ENCODE measurements at regions not wholly inside any gene's neighbourhood (a gene's known extent, or its start where the extent isn't known, plus 50 kb on each side); places are given as distances from the start of the nearest gene placed in this dataset.
"Not testable (repeated sequence)": the region's sequence is repeated elsewhere in the genome, so short reads cannot be mapped to it uniquely, and the experiment has no call there.

GRCh38 chr6:119526561-119527230 is 177.1 kb upstream of the MAN1A1 start:
- no peak for DNase-seq

DNA sequence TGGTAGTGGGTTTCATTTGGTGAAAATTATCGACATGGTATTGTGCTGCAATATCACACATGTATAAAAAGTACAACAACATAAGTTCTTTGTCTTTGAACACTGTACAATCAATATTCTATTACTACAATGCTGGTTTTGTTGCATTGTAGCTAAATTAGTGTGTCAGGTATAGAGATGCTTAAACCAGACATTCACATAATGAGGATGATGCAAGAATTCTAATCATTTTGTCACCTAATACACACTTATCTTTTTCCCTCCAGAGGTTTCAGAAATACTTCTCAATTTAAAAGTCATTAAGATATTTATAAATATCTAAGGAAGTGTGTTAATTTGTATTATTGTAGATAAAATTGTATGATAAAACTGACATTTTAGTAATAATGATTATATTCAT is 174.8 kb upstream of the MAN1A1 start:
- DNase-seq: no peak

DNA sequence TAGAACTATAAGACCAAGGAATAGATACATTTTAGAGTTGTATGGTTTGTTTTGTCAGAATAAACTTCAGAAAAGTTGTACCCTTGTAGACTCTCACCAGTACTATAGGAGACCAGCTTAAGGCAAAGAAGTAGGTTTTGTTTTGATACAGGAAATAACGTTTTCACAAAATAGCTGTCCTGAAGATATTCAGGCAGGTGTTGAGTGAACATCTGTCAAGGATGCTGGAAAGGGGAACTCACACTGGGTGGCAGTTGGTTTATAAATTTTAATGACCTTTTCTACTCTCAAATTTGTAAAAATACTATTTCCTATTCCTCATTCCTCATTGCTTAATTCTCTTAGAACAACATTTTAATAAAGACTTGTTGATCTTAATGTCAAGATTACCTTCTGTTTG is 174.0 kb upstream of the MAN1A1 start:
- DNase-seq: no peak

DNA sequence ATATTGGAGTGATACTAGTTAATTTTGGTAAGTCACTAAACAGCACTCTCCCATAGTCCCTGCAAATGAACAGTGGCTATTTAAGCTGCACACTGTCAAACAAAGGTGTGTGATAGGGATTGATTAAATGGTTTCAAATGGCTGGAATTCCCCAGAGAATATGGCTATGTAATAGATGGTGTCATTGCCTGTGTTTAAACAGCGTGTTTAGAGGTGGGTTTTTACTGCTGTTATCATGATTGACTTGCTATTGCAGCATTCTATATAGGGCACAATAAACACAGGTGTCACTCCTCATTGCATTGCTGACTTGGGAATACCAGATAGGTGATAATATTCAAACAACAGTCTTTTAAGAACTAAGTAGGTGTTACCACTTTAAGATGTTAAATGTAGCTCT is 171.7 kb upstream of the MAN1A1 start:
- no peak for DNase-seq

DNA sequence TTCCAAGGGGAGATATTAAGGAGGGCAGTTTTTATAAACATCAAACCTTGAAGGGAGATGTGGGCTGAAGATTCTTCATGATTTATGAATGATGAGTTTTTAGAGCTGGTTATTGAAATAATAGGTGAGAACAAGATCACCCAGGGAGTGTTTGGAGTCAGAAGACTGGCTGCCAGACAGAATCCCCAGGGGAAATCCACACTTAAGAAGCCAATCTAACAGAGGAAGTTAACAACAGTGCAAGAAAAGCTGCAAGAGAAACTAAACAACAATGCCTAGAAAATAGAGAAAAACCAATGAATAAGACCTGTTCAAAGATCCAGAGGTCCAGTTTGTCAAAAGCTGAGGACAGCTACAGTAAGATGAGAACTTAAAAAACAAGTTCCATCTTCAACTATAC is 167.9 kb upstream of the MAN1A1 start:
- DNase-seq: no peak

DNA sequence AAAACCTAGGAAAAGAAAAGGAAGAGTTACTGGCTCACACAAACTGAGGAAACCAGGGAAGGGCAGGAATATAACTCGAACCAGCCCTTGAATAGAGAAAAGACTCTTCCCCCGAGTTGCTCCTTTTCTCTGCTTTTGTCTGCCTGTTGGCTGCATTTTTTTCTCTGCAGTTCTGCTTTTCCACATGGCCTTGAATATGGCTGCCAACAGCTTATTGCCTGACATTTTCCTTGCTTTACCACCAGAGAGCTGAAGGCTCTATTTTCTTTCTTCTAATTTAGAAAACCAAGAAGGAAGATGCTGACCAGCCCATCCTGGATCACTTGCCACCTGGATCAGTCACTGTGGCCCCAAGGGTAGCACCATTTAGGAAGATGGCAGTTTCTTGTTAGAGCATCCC is 164.8 kb upstream of the MAN1A1 start:
- DNase-seq: no peak

DNA sequence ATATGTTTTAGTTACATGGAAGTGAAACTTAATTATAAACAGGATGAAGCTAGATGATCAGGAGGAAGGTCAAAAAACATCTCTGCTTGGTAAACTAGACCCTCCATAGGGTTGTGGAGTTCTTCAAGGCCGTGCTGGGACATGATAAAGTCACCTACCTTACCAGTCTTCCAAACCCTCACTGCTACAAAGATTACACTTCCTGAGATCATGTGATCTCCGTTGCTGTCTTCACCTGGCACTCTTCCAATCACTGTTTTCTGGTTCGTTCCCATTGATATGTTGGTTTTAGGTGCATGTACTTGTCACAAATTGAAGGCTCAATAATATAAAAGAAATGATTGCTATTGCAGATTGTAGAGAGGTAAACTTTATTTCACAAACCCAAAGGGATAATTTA is 161.5 kb upstream of the MAN1A1 start:
- DNase-seq: no peak

DNA sequence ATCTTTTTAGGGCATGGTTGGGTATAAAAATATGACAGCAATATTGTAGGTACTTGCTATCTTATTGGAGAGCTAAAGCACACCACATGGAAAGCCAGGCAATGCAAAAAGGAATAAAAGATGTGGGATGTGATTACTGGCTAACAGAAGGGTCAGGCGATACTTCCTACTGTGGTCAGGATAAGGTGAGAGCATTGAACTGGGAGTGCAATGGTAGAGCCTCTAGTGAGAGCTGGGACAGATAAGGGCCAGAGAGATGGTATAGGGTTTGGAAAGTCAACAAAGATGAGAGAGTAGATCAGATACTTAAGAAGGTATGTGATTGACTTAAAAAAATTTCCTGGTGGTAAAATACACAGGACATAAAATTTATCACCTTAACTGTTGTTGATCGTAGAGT is 160.7 kb upstream of the MAN1A1 start:
- DNase-seq: no peak

DNA sequence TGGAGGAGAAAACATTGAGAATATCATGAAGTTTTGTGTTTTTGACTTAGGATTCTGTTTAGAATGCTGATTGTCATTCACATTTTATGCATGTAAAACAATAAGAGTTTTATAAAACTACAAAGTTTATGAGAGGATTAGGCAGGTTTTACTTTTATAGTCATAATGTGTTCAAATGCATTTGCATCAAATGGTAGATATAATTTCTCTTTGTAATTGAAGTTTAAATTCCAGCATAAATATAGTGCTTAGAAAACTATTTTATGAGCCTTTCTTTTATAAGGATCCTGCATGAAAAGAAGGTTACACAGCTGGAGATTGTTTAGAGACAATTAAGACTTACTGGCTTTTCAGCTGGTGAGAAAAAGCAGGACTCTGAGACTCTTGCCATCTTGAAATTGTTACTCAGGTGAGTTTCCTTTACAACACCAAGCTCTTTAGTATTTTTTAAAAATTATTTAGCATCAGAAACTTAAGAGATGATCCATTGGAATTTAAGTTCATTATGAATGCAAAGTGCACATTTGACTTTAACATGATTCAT is 157.1 kb upstream of the MAN1A1 start:
- no peak for DNase-seq

- DNase-seq: no peak
Measured at GRCh38 chr6:119501798-119502483, 152.4 kb upstream of the MAN1A1 start.

DNA sequence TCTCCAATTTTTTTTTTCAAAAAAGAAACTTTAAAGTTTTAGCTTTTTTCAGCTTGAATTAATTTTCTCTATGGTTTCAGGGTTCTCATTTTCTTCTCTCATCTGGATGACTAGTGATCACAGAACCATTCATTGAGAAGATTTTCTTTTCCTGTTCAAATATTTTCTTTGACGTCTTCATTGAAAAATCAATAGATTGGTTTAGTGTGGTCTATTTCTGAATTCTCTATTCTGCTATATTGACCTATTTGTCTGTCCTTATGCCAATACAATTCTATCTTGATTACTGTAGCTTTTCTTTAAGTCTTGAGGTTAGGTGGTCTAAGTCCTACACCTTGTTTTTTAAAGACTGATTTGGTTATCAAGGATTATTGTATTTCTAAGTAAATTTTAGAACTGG is 150.2 kb upstream of the MAN1A1 start:
- no peak for DNase-seq

- no peak for DNase-seq
Measured at GRCh38 chr6:119497988-119498727, 148.6 kb upstream of the MAN1A1 start.

DNA sequence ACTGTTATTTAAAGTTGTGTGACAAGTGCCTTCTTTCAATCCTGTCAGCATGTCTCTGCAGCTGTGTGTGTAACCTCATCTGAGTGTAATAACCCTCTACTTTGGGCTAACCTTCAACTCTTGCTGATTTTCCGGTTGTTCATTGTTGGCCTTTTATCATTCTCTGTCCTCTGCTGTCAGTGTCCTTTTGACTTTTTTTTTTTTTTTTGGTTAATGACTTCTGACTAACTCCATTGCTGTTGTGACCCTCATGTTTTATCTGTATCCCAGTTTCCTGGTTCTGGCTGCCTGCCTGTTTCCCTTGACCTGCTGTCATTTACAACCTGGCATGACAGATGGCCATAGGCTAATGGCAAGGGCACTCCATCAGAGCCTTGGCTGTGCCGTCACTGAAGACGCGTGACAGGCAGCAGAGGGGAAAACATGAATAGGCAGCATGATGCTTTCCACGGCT is 145.7 kb upstream of the MAN1A1 start:
- DNase-seq: no peak

DNA sequence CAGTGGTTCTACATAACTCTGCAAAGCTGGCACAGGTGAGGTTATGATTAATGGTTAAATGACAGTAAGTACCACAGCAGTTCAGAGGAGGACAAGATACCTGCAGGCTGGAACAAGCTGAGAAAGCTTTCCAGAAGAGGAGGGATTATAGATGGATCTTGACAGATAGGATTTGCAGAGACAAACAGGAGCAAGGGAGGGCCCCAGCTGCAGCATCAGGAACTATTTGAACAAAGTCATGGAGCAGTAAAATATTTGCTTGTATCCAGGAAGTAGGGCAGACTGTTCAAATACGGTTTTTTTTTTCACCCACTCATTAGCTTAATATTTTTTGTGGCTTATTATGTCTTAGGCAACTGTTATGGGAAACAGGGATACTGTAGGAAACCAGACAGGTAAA is 144.4 kb upstream of the MAN1A1 start:
- no peak for DNase-seq

DNA sequence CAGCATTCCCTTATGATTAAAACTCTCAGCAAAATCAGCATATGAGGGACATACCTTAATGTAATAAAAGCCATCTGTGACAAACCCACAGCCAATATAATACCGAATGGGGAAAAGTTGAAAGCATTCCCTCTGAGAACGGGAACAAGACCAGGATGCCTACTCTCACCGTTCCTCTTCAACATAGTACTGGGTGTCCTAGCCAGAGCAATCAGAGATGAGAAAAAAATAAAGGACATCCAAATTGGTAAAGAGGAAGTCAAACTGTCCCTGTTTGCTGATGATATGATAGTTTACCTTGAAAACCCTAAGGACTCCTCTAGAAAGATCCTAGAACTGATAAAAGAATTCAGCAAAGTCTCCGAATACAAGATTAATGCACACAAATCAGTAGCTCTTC is 141.6 kb upstream of the MAN1A1 start:
- DNase-seq: not testable (repeated sequence)

GRCh38 chr6:119490050-119490449 is 140.5 kb upstream of the MAN1A1 start:
- not testable (repeated sequence) for DNase-seq

DNA sequence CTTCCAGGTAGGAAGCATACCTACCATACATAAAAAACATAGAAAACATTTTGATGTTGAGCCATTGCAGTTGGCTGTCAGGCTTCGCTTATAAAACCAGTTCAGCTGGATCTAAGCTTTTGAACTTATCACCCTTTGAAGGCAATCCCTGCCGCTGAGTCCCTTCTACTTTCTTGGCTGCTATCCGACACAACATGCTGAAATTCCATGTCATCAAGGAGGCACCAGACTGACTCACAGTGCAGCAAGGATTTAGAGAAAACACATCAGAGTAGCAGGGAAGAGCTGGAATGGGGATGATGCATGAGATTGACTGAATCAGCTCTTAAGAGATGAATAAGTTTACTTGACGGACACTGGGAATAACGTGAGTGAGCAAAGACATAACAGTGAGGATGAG is 135.0 kb upstream of the MAN1A1 start:
- no peak for DNase-seq

- no peak for DNase-seq
Measured at GRCh38 chr6:119483908-119484307, 134.3 kb upstream of the MAN1A1 start.

GRCh38 chr6:119482850-119483285 is 133.3 kb upstream of the MAN1A1 start:
- no peak for DNase-seq

- DNase-seq: no peak
Measured at GRCh38 chr6:119481976-119482375, 132.4 kb upstream of the MAN1A1 start.

- DNase-seq: no peak
Measured at GRCh38 chr6:119480961-119481497, 131.5 kb upstream of the MAN1A1 start.

DNA sequence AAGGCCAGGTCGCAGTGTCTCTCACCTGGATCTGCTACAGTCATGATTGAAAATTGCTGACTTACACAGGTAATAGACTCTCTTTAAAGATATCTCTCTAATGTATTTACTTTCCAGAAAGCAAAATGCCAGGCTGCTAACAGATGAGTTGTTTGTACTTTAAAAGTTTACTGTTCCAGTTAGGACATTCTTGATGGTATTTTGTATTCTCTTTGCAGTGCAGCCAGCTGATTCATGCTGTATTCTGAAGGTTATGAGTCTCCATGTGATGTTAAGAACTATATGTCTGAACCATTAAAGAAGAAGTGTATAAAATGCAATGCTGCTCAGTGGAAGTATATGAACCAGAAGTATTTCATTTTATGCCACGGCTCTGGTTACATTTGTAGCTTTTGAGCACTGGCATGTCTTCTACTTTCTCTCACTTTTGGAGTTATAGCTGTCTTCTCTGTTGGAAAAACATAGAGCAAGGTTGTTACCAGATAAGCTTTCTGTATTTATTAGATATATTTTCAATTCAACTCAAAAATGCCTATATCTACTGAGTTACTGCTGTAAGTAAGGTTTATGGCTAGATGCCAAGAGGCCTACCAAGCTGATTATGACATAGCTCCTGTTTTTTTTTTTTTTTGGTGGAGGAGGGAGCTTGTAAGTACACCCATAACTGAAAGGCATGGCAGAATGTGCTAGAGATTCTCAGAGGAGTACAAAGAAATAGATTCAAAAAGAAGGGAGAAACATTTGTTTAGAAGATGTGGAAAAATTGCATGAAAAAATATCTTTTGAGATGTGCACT is 130.5 kb upstream of the MAN1A1 start:
- DNase-seq: no peak

DNA sequence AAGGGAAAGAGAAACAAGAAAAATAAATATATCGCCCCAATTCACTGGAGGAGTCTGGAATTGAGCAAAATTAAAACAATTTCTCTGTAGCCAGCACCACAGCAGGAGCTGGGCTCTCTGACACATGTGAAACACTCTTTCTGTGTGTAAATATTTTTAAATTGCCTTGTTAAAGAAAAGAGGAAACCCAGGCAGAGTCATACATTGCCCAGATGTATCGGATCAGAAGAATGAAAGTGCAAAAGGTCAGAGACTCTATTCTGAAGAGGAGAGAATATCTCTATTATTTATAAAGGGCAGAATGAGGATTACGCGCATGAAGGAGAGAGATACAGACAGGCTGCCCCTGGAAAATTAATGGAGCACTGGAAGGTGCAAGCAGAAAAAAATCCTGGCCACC is 127.0 kb upstream of the MAN1A1 start:
- DNase-seq: no peak

All from activated effector memory CD4-positive, alpha-beta T cell treated with anti-CD3 and anti-CD28 coated beads, Interleukin-2, amount 50 U/mL, for 16 hours (primary cell).